Ovary (tissue), 3 donors: ENCODE measurements at regions not wholly inside any gene's neighbourhood (a gene's known extent, or its start where the extent isn't known, plus 50 kb on each side); places are given as distances from the start of the nearest gene placed in this dataset.

Source experiments
- CTCF ChIP-seq, 3 donors: fragments of 450-650 bp in 2 of 3; fragments of 200-600 bp in 1 of 3; IDR thresholded peaks; one replicate each; pipeline versions ENCODE4 v1.5.1 to v1.8.0; 2016 to 2022; ENCODE audit warnings: antibody characterized with exemption in 3 of 3, mild to moderate bottlenecking in 1 of 3
- EP300 ChIP-seq: sonication (generic); formaldehyde crosslinking; IDR thresholded peaks from one replicate; pipeline ENCODE4 v1.6.1; 2017; ENCODE audit warnings: antibody characterized with exemption
- POLR2A ChIP-seq: fragments of 450-650 bp; IDR thresholded peaks from one replicate; pipeline ENCODE4 v1.6.1; 2017; ENCODE audit warnings: antibody characterized with exemption, mild to moderate bottlenecking, moderate library complexity
- donor health status: DM: no; HTN: no; CAD: no.

- TF ChIP-seq EP300, result no peak
- TF ChIP-seq POLR2A, result no peak
- no peak for TF ChIP-seq CTCF (IDR thresholded peaks at IDR 0.05)
These were observed 85.9 kb upstream of the C3orf80 start for GRCh38 chr3:160139291-160139690.
